ENCODE measurements at regions not wholly inside any gene's neighbourhood (a gene's known extent, or its start where the extent isn't known, plus 50 kb on each side); places are given as distances from the start of the nearest gene placed in this dataset.

DNA sequence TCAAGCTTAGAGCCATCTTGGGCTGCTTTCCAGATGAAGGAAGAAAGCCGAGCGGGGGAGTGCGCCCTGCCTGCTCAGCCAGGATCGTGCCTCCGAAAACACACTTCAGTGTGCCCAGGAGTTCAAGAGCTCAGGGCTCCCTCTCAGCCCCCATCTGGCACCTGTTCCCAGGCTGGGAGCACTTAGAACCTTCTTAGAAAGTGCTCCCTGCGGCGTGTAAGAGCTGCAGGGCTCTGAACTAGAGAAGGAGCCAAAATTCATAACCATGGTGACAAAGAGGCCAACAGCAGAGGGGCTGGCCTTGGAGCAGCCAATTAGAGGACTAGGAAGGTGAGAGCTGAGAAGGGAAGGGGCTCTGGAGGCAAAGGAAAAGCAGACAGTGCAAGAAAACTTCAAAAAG, 59.0 kb upstream of the TNRC6C start:
- H3K27ac ChIP-seq = no peak overlapping the region
- TF ChIP-seq, protein P1, sequence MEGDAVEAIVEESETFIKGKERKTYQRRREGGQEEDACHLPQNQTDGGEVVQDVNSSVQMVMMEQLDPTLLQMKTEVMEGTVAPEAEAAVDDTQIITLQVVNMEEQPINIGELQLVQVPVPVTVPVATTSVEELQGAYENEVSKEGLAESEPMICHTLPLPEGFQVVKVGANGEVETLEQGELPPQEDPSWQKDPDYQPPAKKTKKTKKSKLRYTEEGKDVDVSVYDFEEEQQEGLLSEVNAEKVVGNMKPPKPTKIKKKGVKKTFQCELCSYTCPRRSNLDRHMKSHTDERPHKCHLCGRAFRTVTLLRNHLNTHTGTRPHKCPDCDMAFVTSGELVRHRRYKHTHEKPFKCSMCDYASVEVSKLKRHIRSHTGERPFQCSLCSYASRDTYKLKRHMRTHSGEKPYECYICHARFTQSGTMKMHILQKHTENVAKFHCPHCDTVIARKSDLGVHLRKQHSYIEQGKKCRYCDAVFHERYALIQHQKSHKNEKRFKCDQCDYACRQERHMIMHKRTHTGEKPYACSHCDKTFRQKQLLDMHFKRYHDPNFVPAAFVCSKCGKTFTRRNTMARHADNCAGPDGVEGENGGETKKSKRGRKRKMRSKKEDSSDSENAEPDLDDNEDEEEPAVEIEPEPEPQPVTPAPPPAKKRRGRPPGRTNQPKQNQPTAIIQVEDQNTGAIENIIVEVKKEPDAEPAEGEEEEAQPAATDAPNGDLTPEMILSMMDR (conservative IDR thresholded peaks at IDR 0.05) = no peak

DNA sequence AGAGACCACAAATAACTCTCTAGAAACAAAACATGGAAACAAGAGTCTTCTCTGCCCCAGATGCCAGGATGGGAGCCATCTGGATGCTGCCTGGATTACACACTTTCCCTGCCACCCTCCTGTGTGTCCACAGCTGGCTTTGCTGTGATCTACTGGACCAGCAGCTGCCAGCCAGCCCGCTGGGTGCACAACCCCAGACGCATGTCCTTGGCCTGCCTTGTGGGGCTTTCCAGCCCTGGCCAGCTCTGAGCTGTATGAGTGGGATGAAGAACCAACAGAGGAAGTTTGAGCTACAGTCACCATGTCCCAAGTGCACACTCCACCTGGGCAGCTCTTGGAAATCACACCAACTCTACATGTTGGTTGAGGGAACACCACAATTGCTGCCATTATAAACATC, 57.0 kb upstream of the TNRC6C start:
- TF ChIP-seq, protein P1 (conservative IDR thresholded peaks at IDR 0.05) = no peak
- no peak overlapping the region for H3K27ac ChIP-seq

DNA sequence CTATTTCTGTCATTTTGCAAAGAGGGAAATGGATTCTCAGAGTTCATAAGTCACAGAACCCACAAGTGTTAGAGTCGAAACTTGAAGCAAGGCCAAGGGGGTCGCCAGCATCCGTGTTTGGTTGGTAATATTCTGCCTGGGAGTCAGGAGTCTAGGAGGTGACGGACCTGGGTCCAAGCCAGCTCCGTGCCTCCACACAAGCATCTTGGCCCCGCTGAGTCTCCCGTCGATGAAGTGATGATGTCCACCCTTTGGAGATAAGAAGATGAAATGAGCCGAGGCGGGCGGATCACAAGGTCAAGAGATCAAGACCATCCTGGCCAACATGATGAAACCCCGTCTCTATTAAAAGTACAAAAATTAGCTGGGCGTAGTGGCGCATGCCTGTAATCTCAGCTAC, 53.2 kb upstream of the TNRC6C start:
- TF ChIP-seq, protein P1 (conservative IDR thresholded peaks at IDR 0.05) = no peak
- no peak overlapping the region for H3K27ac ChIP-seq

DNA sequence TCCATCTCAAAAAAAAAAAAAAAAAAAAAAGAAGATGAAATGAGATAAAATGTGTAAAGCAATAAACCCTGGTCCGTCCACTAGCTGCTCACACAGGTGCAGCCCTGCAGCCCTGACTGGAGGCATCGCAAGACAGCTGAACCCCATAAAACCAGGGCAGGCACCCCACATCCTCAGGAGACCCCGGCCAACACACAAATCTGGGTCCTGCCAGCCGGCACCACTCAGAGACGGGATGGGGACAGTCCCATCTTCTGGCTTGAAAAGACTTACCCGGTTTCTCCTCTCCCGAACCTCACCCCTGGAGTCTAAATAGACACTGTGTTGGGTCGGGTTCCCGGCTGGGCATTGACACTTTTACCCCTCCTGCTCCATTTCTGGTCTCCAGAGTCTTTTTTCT, 52.7 kb upstream of the TNRC6C start:
- H3K27ac ChIP-seq = no peak overlapping the region
- TF ChIP-seq, protein P1 (conservative IDR thresholded peaks at IDR 0.05) = no peak

DNA sequence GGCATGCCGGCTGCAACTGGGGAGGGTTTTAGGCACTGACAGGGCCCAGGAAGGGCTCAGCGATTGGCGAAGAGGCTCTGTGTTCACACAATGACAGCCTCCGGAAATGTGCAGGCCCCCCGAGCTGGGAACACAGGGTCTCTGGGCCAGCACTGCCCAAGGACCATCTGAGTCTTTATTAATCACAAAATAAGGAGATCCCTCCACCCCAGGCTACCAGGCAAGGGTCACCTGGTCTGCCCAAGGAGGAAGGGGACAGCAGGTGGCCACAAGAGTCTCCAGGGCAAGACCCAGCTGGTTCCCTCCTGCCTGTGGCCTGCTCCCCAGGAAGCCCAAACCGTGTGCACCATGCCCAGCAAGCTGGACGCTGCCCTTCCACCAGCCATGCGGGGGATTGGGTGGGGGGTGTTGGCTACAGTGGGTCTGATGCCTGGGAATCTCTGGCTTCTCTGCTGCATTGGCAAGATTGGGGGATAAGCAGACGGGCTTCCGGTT, 52.1 kb upstream of the TNRC6C start:
- TF ChIP-seq, protein P1 (conservative IDR thresholded peaks at IDR 0.05) = no peak
- H3K27ac ChIP-seq = no peak overlapping the region

DNA sequence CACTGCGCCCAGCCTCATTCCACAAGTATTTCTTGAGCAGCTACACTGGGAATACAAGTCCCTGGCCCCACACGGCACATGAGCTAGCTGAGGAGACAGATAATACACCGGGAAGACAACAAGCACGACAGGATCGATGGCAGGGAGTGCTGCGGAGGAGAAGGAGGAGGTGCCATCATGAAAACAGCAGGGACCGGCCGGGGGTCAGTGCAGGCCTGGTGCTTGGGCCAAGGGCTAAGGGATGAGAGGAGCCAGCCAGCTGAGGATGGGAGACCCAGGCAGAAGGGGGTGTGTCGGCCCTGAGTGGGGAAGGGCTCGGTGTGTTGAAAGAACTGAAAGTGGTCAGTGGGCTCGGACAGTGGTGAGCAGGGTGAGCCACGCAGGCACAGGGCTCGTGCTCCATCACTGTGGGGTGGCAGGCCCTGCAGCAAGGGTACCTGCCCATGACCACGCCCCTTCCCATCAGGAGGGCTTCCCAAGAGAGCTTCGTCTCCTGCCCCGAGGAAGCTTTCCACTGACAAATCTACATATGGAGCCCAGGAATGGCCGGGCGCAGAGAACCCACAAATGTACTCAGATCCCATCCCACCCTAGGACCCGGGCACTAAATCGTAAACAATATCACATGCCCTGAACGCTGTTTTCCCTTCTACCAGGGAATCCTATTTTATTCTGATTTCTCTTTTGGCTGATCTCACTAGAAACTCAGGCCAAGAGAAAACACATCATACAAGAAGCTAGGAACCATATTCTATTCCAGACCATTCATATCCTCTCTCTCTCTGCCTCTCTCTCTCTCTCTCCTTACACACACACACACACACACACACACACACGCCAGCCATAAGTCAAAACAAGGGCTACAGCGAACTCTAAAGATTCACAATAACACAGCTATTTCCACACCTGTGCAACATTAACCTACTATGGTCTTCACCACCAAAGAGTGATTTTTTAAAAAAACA, 50.7 kb upstream of the TNRC6C start:
- TF ChIP-seq, protein P1 (conservative IDR thresholded peaks at IDR 0.05) = no peak
- H3K27ac ChIP-seq = no peak overlapping the region

DNA sequence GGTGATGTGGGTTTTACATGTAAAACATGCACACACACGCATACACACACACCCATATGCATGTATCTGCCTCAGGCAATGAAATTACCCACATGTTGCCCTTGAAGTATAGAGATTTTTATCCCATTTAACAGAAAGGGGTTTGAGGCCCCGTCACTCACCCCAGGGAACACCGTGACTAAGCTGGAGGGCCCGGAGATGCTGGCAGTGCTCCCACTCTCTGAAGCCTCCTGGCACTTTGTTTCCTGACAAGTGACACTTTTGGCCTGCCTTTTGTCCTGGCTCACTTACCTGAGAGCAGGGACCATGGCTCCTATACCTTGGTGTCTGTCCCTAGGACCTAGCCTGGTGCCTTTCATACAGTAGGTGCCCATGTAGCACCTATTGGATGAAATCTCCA, 50.0 kb upstream of the TNRC6C start:
- TF ChIP-seq, protein P1 (conservative IDR thresholded peaks at IDR 0.05) = no peak
- H3K27ac ChIP-seq = no peak overlapping the region

Data from VCaP (cell line).